Natural killer cell treated with Interleukin-12 subunit alpha and Interleukin-12 subunit beta and Interleukin-15 and Interleukin-18, amount 100 ng/mL, for 72 hours (primary cell): ENCODE measurements at regions not wholly inside any gene's neighbourhood (a gene's known extent, or its start where the extent isn't known, plus 50 kb on each side); places are given as distances from the start of the nearest gene placed in this dataset.
"Not testable (repeated sequence)": the region's sequence is repeated elsewhere in the genome, so short reads cannot be mapped to it uniquely, and the experiment has no call there.

Experiments used
- ATAC-seq, 2 donors: fragments of 150-1000 bp; cut with Tn5 transposase in 1 of 2; sonication (Bioruptor Pico), chemical (Tn5 transposase) in 1 of 2; 2 replicates each; pipeline ENCODE4 v1.10.0; 2021
- DNase-seq: peaks from one replicate; pipeline ENCODE4 v3.0.0; 2022; ENCODE audit warnings: low spot score
- H3K27ac Mint-ChIP-seq, 2 donors: 1 replicate in 1 of 2; 2 replicates in 1 of 2; pipeline ENCODE4 v1.8.0; 2022; ENCODE audit warnings: mixed read lengths in 2 of 2, mild to moderate bottlenecking in 1 of 2, moderate library complexity in 1 of 2
- H3K27me3 Mint-ChIP-seq, 2 donors: 1 replicate in 1 of 2; 2 replicates in 1 of 2; pipeline ENCODE4 v1.8.0; 2022; ENCODE audit warnings: mixed read lengths in 2 of 2
- H3K36me3 Mint-ChIP-seq: one replicate; pipeline ENCODE4 v1.8.0; 2022; ENCODE audit warnings: mixed read lengths
- H3K4me1 Mint-ChIP-seq, 2 donors: 1 replicate in 1 of 2; 2 replicates in 1 of 2; pipeline ENCODE4 v1.8.0; 2022; ENCODE audit warnings: low read depth in 2 of 2, mixed read lengths in 2 of 2, mild to moderate bottlenecking in 1 of 2
- H3K4me3 Mint-ChIP-seq: one replicate; pipeline ENCODE4 v1.8.0; 2022; ENCODE audit warnings: mixed read lengths
- H3K9me3 Mint-ChIP-seq: 2 replicates; pipeline ENCODE4 v1.8.0; 2022; ENCODE audit warnings: mixed read lengths

GRCh38 chr12:11991604-11992003, 79.1 kb upstream of the BCL2L14 start:
- H3K4me1 Mint-ChIP-seq, result peaks cover 5 to 7% of the 10 kb centered on the region in 2 donors
- no peak overlapping the region for H3K27ac Mint-ChIP-seq
- H3K27me3 Mint-ChIP-seq, result peaks cover 13 to 16% of the 10 kb centered on the region in 2 donors
- H3K9me3 Mint-ChIP-seq, result no peaks in the 10 kb centered on the region
- peaks cover 17% of the 10 kb centered on the region for H3K36me3 Mint-ChIP-seq
- DNase-seq, result no peak
- no peak overlapping the region for H3K4me3 Mint-ChIP-seq
- no peak for ATAC-seq

- no peak for ATAC-seq
- no peaks in the 10 kb centered on the region for H3K9me3 Mint-ChIP-seq
- H3K4me1 Mint-ChIP-seq, result peaks cover 5 to 7% of the 10 kb centered on the region in 2 donors
- H3K27ac Mint-ChIP-seq, result no peak overlapping the region
- H3K36me3 Mint-ChIP-seq, result peaks cover 16% of the 10 kb centered on the region
- no peak for DNase-seq
- peaks cover 13 to 16% of the 10 kb centered on the region in 2 donors for H3K27me3 Mint-ChIP-seq
- no peak overlapping the region for H3K4me3 Mint-ChIP-seq
Observed at GRCh38 chr12:11992515-11992914, 78.2 kb upstream of the BCL2L14 start.

GRCh38 chr12:11998307-11998943, 72.3 kb upstream of the BCL2L14 start:
- DNase-seq, ATAC-seq, H3K4me3 Mint-ChIP-seq, H3K36me3 Mint-ChIP-seq, H3K9me3 Mint-ChIP-seq, H3K27ac Mint-ChIP-seq: not testable (repeated sequence)
- peaks cover 0 to 14% of the 10 kb centered on the region in 2 donors for H3K4me1 Mint-ChIP-seq
- H3K27me3 Mint-ChIP-seq, result peaks cover 12 to 13% of the 10 kb centered on the region in 2 donors

GRCh38 chr12:11998944-11999315, 71.8 kb upstream of the BCL2L14 start:
- DNase-seq (no peak), ATAC-seq (no peak)
- H3K27ac Mint-ChIP-seq, result no peak overlapping the region
- no peak overlapping the region for H3K4me3 Mint-ChIP-seq
- H3K4me1 Mint-ChIP-seq, result peaks cover 0 to 14% of the 10 kb centered on the region in 2 donors
- peaks cover 5% of the 10 kb centered on the region for H3K36me3 Mint-ChIP-seq
- peaks cover 10 to 12% of the 10 kb centered on the region in 2 donors for H3K27me3 Mint-ChIP-seq
- H3K9me3 Mint-ChIP-seq, result peaks cover 3% of the 10 kb centered on the region

- DNase-seq (no peak), ATAC-seq (no peak)
- no peak overlapping the region for H3K27ac Mint-ChIP-seq
- H3K9me3 Mint-ChIP-seq, result peaks cover 6% of the 10 kb centered on the region
- peaks cover 11% of the 10 kb centered on the region for H3K36me3 Mint-ChIP-seq
- no peak overlapping the region for H3K4me3 Mint-ChIP-seq
- peaks cover 29 to 40% of the 10 kb centered on the region in 2 donors for H3K4me1 Mint-ChIP-seq
- H3K27me3 Mint-ChIP-seq, result peaks cover 15 to 20% of the 10 kb centered on the region in 2 donors
Observed at GRCh38 chr12:12003609-12004008, 67.1 kb upstream of the BCL2L14 start.

- Mint-ChIP-seq H3K4me3 (no peak overlapping the region), H3K36me3 (peaks cover 11% of the 10 kb centered on the region), H3K4me1 (peaks cover 38 to 43% of the 10 kb centered on the region in 2 donors), H3K9me3 (peaks cover 6% of the 10 kb centered on the region), H3K27me3 (peaks cover 15 to 20% of the 10 kb centered on the region in 2 donors), H3K27ac (no peak overlapping the region)
- ATAC-seq (no peak), DNase-seq (no peak)
Observed at GRCh38 chr12:12004524-12004923, 66.2 kb upstream of the BCL2L14 start.

GRCh38 chr12:12007001-12007712, 63.6 kb upstream of the BCL2L14 start:
- Mint-ChIP-seq H3K27me3 (peaks cover 13 to 23% of the 10 kb centered on the region in 2 donors), H3K9me3 (peaks cover 3% of the 10 kb centered on the region), H3K4me1 (peaks cover 61 to 62% of the 10 kb centered on the region in 2 donors), H3K27ac (peak overlapping the region; percentile 70 to 86), H3K36me3 (peaks cover 11% of the 10 kb centered on the region), H3K4me3 (peak overlapping the region; percentile 82)
- peak; percentile 74 for DNase-seq
- peak; percentile 62 to 67 for ATAC-seq

GRCh38 chr12:12007713-12008231, 63.0 kb upstream of the BCL2L14 start:
- no peak for DNase-seq
- H3K4me1 Mint-ChIP-seq, result peaks cover 67 to 68% of the 10 kb centered on the region in 2 donors
- peaks cover 3% of the 10 kb centered on the region for H3K9me3 Mint-ChIP-seq
- peaks cover 15% of the 10 kb centered on the region for H3K36me3 Mint-ChIP-seq
- peaks cover 15 to 24% of the 10 kb centered on the region in 2 donors for H3K27me3 Mint-ChIP-seq
- peak overlapping the region; percentile 82 for H3K4me3 Mint-ChIP-seq
- peak overlapping the region; percentile 70 to 86 for H3K27ac Mint-ChIP-seq
- ATAC-seq, result no peak

- Mint-ChIP-seq H3K4me3 (peak overlapping the region; percentile 82), H3K4me1 (peaks cover 67 to 69% of the 10 kb centered on the region in 2 donors), H3K27me3 (peaks cover 15 to 24% of the 10 kb centered on the region in 2 donors), H3K36me3 (peaks cover 15% of the 10 kb centered on the region), H3K9me3 (peaks cover 3% of the 10 kb centered on the region), H3K27ac (peak overlapping the region; percentile 70 to 86)
- DNase-seq (no peak), ATAC-seq (no peak)
Observed at GRCh38 chr12:12008232-12008850, 62.4 kb upstream of the BCL2L14 start.

GRCh38 chr12:12008931-12009611, 61.7 kb upstream of the BCL2L14 start:
- Mint-ChIP-seq H3K9me3 (peaks cover 3% of the 10 kb centered on the region), H3K4me3 (peak overlapping the region; percentile 82), H3K27ac (peak overlapping the region; percentile 70 to 86), H3K36me3 (peaks cover 15% of the 10 kb centered on the region), H3K4me1 (peaks cover 69% of the 10 kb centered on the region in 2 donors), H3K27me3 (peaks cover 20 to 25% of the 10 kb centered on the region in 2 donors)
- ATAC-seq, result peak; percentile 68 to 77
- DNase-seq, result peak; percentile 67

GRCh38 chr12:12009749-12010276, 60.9 kb upstream of the BCL2L14 start:
- H3K9me3 Mint-ChIP-seq, ATAC-seq, DNase-seq: not testable (repeated sequence)
- H3K36me3 Mint-ChIP-seq, result peaks cover 11% of the 10 kb centered on the region
- H3K27me3 Mint-ChIP-seq, result peaks cover 21 to 26% of the 10 kb centered on the region in 2 donors
- H3K4me1 Mint-ChIP-seq, result peaks cover 66 to 71% of the 10 kb centered on the region in 2 donors
- H3K4me3 Mint-ChIP-seq, result peak overlapping the region; percentile 82
- H3K27ac Mint-ChIP-seq, result peak overlapping the region; percentile 70 to 86

GRCh38 chr12:12010277-12011039, 60.3 kb upstream of the BCL2L14 start:
- Mint-ChIP-seq H3K27me3 (peaks cover 21 to 24% of the 10 kb centered on the region in 2 donors), H3K36me3 (peaks cover 6% of the 10 kb centered on the region), H3K9me3 (peaks cover 3% of the 10 kb centered on the region), H3K27ac (peak overlapping the region; percentile 70 to 86), H3K4me1 (peaks cover 62 to 72% of the 10 kb centered on the region in 2 donors), H3K4me3 (peak overlapping the region; percentile 82)
- ATAC-seq, result peak; percentile 77 to 91
- DNase-seq, result peak; percentile 88
